GM23338 (cell line): ENCODE measurements at regions not wholly inside any gene's neighbourhood (a gene's known extent, or its start where the extent isn't known, plus 50 kb on each side); places are given as distances from the start of the nearest gene placed in this dataset.

Experiments used
- ATAC-seq: fragments of 200-7000 bp; cut with Tn5 transposase; 3 replicates; pipeline ENCODE4 v1.9.1; 2020
- DNase-seq: peaks from one replicate; pipeline ENCODE4 v3.0.0-alpha.2; 2015; ENCODE audit warnings: low spot score
- H2AFZ ChIP-seq: fragments of 200-600 bp; sonication (generic); 2 replicates; pipeline ENCODE4 v1.8.0; 2016; ENCODE audit warnings: antibody characterized with exemption, mild to moderate bottlenecking, moderate library complexity
- H3F3A ChIP-seq: fragments of 200-600 bp; sonication (generic); replicated peaks from 2 replicates; pipeline ENCODE4 v1.8.0; 2017; ENCODE audit warnings: antibody characterized with exemption, mixed run types, low read depth
- H3K27ac ChIP-seq: fragments of 200-600 bp; sonication (generic); 2 replicates; pipeline ENCODE4 v1.6.1; 2016; ENCODE audit warnings: low read depth
- H3K27me3 ChIP-seq: fragments of 200-600 bp; sonication (generic); 2 replicates; pipeline ENCODE4 v1.8.0; 2016; ENCODE audit warnings: mild to moderate bottlenecking, mixed run types, moderate library complexity; ENCODE audit not compliant: insufficient read depth
- H3K36me3 ChIP-seq: fragments of 200-600 bp; sonication (generic); 2 replicates; pipeline ENCODE4 v1.8.0; 2016; ENCODE audit warnings: mild to moderate bottlenecking; ENCODE audit not compliant: insufficient read depth
- H3K4me1 ChIP-seq: fragments of 200-600 bp; sonication (generic); 2 replicates; pipeline ENCODE4 v1.8.0; 2016; ENCODE audit warnings: mild to moderate bottlenecking, moderate library complexity; ENCODE audit not compliant: insufficient read depth
- H3K4me2 ChIP-seq: fragments of 200-600 bp; sonication (generic); 2 replicates; pipeline ENCODE4 v1.7.1; 2017; ENCODE audit warnings: mixed run types
- H3K4me3 ChIP-seq: fragments of 200-600 bp; sonication (generic); 2 replicates; pipeline ENCODE4 v1.6.1; 2016; ENCODE audit warnings: mixed run types
- H3K79me2 ChIP-seq: fragments of 200-600 bp; sonication (generic); replicated peaks from 2 replicates; pipeline ENCODE4 v1.8.0; 2017; ENCODE audit warnings: mild to moderate bottlenecking; ENCODE audit not compliant: insufficient read depth
- H3K9me2 ChIP-seq: fragments of 200-600 bp; sonication (generic); 2 replicates; pipeline ENCODE4 v1.8.0; 2017; ENCODE audit not compliant: insufficient read depth
- H4K20me1 ChIP-seq: fragments of 200-600 bp; sonication (generic); replicated peaks from 2 replicates; pipeline ENCODE4 v1.8.0; 2017; ENCODE audit warnings: mild to moderate bottlenecking; ENCODE audit not compliant: insufficient read depth
- H3K27ac Mint-ChIP-seq: 2 replicates; pipeline ENCODE4 v1.8.0; 2020; ENCODE audit warnings: inconsistent platforms, mild to moderate bottlenecking, moderate library complexity, mixed read lengths
- H3K27me3 Mint-ChIP-seq: 3 replicates; pipeline ENCODE4 v1.8.0; 2022; ENCODE audit warnings: low read depth, mild to moderate bottlenecking, moderate library complexity, mixed read lengths, inconsistent platforms; ENCODE audit not compliant: insufficient read depth, poor library complexity
- H3K36me3 Mint-ChIP-seq: 3 replicates; pipeline ENCODE4 v1.8.0; 2021; ENCODE audit warnings: low read depth, mild to moderate bottlenecking, inconsistent platforms, moderate library complexity, mixed read lengths
- H3K4me1 Mint-ChIP-seq: 3 replicates; pipeline ENCODE4 v1.8.0; 2020; ENCODE audit warnings: mild to moderate bottlenecking, inconsistent platforms, mixed read lengths
- H3K4me3 Mint-ChIP-seq: 3 replicates; pipeline ENCODE4 v1.8.0; 2021; ENCODE audit warnings: moderate library complexity, mild to moderate bottlenecking, inconsistent platforms, mixed read lengths
- H3K9me3 Mint-ChIP-seq: 3 replicates; pipeline ENCODE4 v1.8.0; 2020; ENCODE audit warnings: moderate library complexity, mild to moderate bottlenecking, inconsistent platforms, mixed read lengths
- ETS1 ChIP-seq: IDR thresholded peaks from 2 replicates; pipeline ENCODE4 v1.6.1; 2016; ENCODE audit warnings: antibody characterized with exemption
- EZH2 ChIP-seq: fragments of 200-600 bp; sonication (generic); IDR thresholded peaks from one replicate; pipeline ENCODE4 v1.8.0; 2017; ENCODE audit warnings: antibody characterized with exemption, mild to moderate bottlenecking, low read depth; ENCODE audit not compliant: unreplicated experiment
- EZH2phosphoT487 ChIP-seq: fragments of 200-600 bp; sonication (generic); IDR thresholded peaks from one replicate; pipeline ENCODE4 v1.8.1; 2018; ENCODE audit warnings: antibody characterized with exemption; ENCODE audit not compliant: unreplicated experiment
- JUNB ChIP-seq: IDR thresholded peaks from one replicate; pipeline ENCODE4 v1.6.1; 2016; ENCODE audit warnings: antibody characterized with exemption; ENCODE audit not compliant: unreplicated experiment
- NANOG ChIP-seq: IDR thresholded peaks from 2 replicates; pipeline ENCODE4 v1.6.1; 2016; ENCODE audit warnings: antibody characterized with exemption, borderline replicate concordance
- POLR2AphosphoS5 ChIP-seq: IDR thresholded peaks from 2 replicates; pipeline ENCODE4 v1.6.1; 2016; ENCODE audit warnings: antibody characterized with exemption, low read depth
- REST ChIP-seq: IDR thresholded peaks from one replicate; pipeline ENCODE4 v1.6.1; 2018; ENCODE audit warnings: antibody characterized with exemption; ENCODE audit not compliant: unreplicated experiment
- ZNF462 ChIP-seq: fragments of 250-450 bp; sonication (Bioruptor Pico); IDR thresholded peaks from 2 replicates; pipeline ENCODE4 v1.5.0; 2020; ENCODE audit warnings: mild to moderate bottlenecking, moderate library complexity

GRCh38 chr1:191419842-191420241 lies 738.4 kb upstream of the RGS18 start (continued):
- TF ChIP-seq REST (no peak), ETS1 (no peak)

GRCh38 chr1:191427593-191427992 lies 730.7 kb upstream of the RGS18 start:
- Mint-ChIP-seq H3K36me3 (no peaks in the 10 kb centered on the region), H3K4me3 (no peak overlapping the region), H3K4me1 (no peaks in the 10 kb centered on the region), H3K27me3 (no peaks in the 10 kb centered on the region), H3K27ac (no peak overlapping the region), H3K9me3 (no peaks in the 10 kb centered on the region; the same call in 2 of the 3 replicates)
- Histone ChIP-seq H2AFZ (peak overlapping the region; percentile 89), H4K20me1 (no peaks in the 10 kb centered on the region), H3K4me1 (no peaks in the 10 kb centered on the region), H3K9me2 (no peaks in the 10 kb centered on the region; the same call in 1 of the 2 replicates), H3K79me2 (no peaks in the 10 kb centered on the region), H3K27me3 (no peaks in the 10 kb centered on the region), H3K4me2 (no peak overlapping the region), H3K27ac (no peak overlapping the region), H3K36me3 (no peaks in the 10 kb centered on the region), H3K4me3 (no peak overlapping the region), H3F3A (no peaks in the 10 kb centered on the region)
- DNase-seq, result no peak
- ATAC-seq, result no peak
- TF ChIP-seq ETS1 (no peak), EZH2phosphoT487 (no peak), NANOG (no peak), REST (no peak), POLR2AphosphoS5 (no peak), JUNB (no peak), ZNF462 (no peak), EZH2 (no peak)
